Pons (tissue), 1 donor: ENCODE measurements at regions not wholly inside any gene's neighbourhood (a gene's known extent, or its start where the extent isn't known, plus 50 kb on each side); places are given as distances from the start of the nearest gene placed in this dataset.

Experiments
- DNase-seq: peaks from one replicate; pipeline ENCODE4 v3.0.0-alpha.2; 2016; ENCODE audit warnings: low spot score

- no peak for DNase-seq
Observed at GRCh38 chr2:61722318-61722717, 131.5 kb downstream of the FAM161A start.

GRCh38 chr2:61721382-61721781, 132.5 kb downstream of the FAM161A start:
- no peak for DNase-seq

- DNase-seq, result no peak
Observed at GRCh38 chr2:61720911-61721310, 132.9 kb downstream of the FAM161A start.

GRCh38 chr2:61718965-61719364, 134.9 kb downstream of the FAM161A start:
- no peak for DNase-seq

- DNase-seq, result no peak
Observed at GRCh38 chr2:61715506-61715905, 138.4 kb downstream of the FAM161A start.

- no peak for DNase-seq
Observed at GRCh38 chr2:61714210-61714609, 139.7 kb downstream of the FAM161A start.

GRCh38 chr2:61713457-61713856, 140.4 kb downstream of the FAM161A start:
- DNase-seq, result no peak

- DNase-seq, result no peak
Observed at GRCh38 chr2:61712060-61712459, 141.8 kb downstream of the FAM161A start.

- no peak for DNase-seq
Observed at GRCh38 chr2:61710711-61711110, 143.1 kb downstream of the FAM161A start.

GRCh38 chr2:61707984-61708852, 145.6 kb downstream of the FAM161A start:
- no peak for DNase-seq

- DNase-seq, result no peak
Observed at GRCh38 chr2:61705625-61706024, 148.2 kb downstream of the FAM161A start.

- DNase-seq, result no peak
Observed at GRCh38 chr2:61704364-61704763, 149.5 kb downstream of the FAM161A start.

GRCh38 chr2:61702088-61702467, 151.8 kb downstream of the FAM161A start:
- no peak for DNase-seq

- no peak for DNase-seq
Observed at GRCh38 chr2:61700464-61700863, 153.4 kb downstream of the FAM161A start.

GRCh38 chr2:61694312-61695274, 156.4 kb upstream of the XPO1 start:
- peak; percentile 93 for DNase-seq

GRCh38 chr2:61693744-61694143, 155.6 kb upstream of the XPO1 start:
- DNase-seq, result peak; percentile 20

GRCh38 chr2:61690078-61690596, 152.0 kb upstream of the XPO1 start:
- DNase-seq, result no peak

GRCh38 chr2:61689568-61689967, 151.4 kb upstream of the XPO1 start:
- DNase-seq, result no peak

GRCh38 chr2:61688369-61689334, 150.5 kb upstream of the XPO1 start:
- DNase-seq, result no peak

GRCh38 chr2:61679096-61679495, 140.9 kb upstream of the XPO1 start:
- no peak for DNase-seq

GRCh38 chr2:61677942-61678341, 139.8 kb upstream of the XPO1 start:
- DNase-seq, result no peak
